Glutamatergic neuron (in vitro differentiated cells): ENCODE measurements at regions not wholly inside any gene's neighbourhood (a gene's known extent, or its start where the extent isn't known, plus 50 kb on each side); places are given as distances from the start of the nearest gene placed in this dataset.

ENCODE experiments used
- DNase-seq: peaks from one replicate; pipeline ENCODE4 v3.0.0; 2022
- H3K27ac Mint-ChIP-seq: one replicate; pipeline ENCODE4 v1.8.0; 2020; ENCODE audit warnings: mild to moderate bottlenecking, mixed read lengths, inconsistent platforms; ENCODE audit not compliant: unreplicated experiment
- H3K27me3 Mint-ChIP-seq: one replicate; pipeline ENCODE4 v1.8.0; 2020; ENCODE audit warnings: mild to moderate bottlenecking, moderate library complexity, mixed read lengths, inconsistent platforms; ENCODE audit not compliant: unreplicated experiment
- H3K36me3 Mint-ChIP-seq: one replicate; pipeline ENCODE4 v1.8.0; 2020; ENCODE audit warnings: mild to moderate bottlenecking, mixed read lengths, inconsistent platforms; ENCODE audit not compliant: unreplicated experiment
- H3K4me1 Mint-ChIP-seq: one replicate; pipeline ENCODE4 v1.8.0; 2020; ENCODE audit warnings: mild to moderate bottlenecking, low read depth, mixed read lengths, inconsistent platforms; ENCODE audit not compliant: unreplicated experiment
- H3K4me3 Mint-ChIP-seq: one replicate; pipeline ENCODE4 v1.8.0; 2020; ENCODE audit warnings: mild to moderate bottlenecking, mixed read lengths, inconsistent platforms; ENCODE audit not compliant: unreplicated experiment
- H3K9me3 Mint-ChIP-seq: one replicate; pipeline ENCODE4 v1.8.0; 2020; ENCODE audit warnings: mild to moderate bottlenecking, moderate library complexity, mixed read lengths, inconsistent platforms; ENCODE audit not compliant: unreplicated experiment
- CTCF ChIP-seq: fragments of 200-600 bp; sonication (generic); IDR thresholded peaks from one replicate; pipeline ENCODE4 v1.5.0; 2021; ENCODE audit not compliant: partially characterized antibody, unreplicated experiment

GRCh38 chr11:70790671-70791300 is 392.5 kb downstream of the CTTN start:
- no peak for TF ChIP-seq CTCF
- Mint-ChIP-seq H3K9me3 (peaks cover 9% of the 10 kb centered on the region), H3K27me3 (peaks cover 1% of the 10 kb centered on the region), H3K4me1 (no peaks in the 10 kb centered on the region), H3K4me3 (no peak overlapping the region), H3K27ac (no peak overlapping the region), H3K36me3 (peaks cover 14% of the 10 kb centered on the region)
- no peak for DNase-seq

- TF ChIP-seq CTCF: no peak
- Mint-ChIP-seq H3K27me3 (peaks cover 6% of the 10 kb centered on the region), H3K4me3 (no peak overlapping the region), H3K9me3 (peaks cover 10% of the 10 kb centered on the region), H3K4me1 (no peaks in the 10 kb centered on the region), H3K27ac (no peak overlapping the region), H3K36me3 (peaks cover 29% of the 10 kb centered on the region)
- DNase-seq: no peak
Observed at GRCh38 chr11:70796648-70797227, 398.4 kb downstream of the CTTN start.

GRCh38 chr11:70798296-70798695 is 400.0 kb downstream of the CTTN start:
- Mint-ChIP-seq H3K36me3 (peaks cover 25% of the 10 kb centered on the region), H3K27ac (no peak overlapping the region)
- no peak for DNase-seq

GRCh38 chr11:70799386-70799785 is 401.1 kb downstream of the CTTN start:
- Mint-ChIP-seq H3K36me3 (peaks cover 23% of the 10 kb centered on the region), H3K27me3 (peaks cover 6% of the 10 kb centered on the region), H3K27ac (no peak overlapping the region), H3K4me3 (no peak overlapping the region), H3K4me1 (no peaks in the 10 kb centered on the region), H3K9me3 (peaks cover 7% of the 10 kb centered on the region)
- no peak for TF ChIP-seq CTCF
- no peak for DNase-seq

More at GRCh38 chr11:70798296-70798695, 400.0 kb downstream of the CTTN start:
- Mint-ChIP-seq H3K9me3 (peaks cover 7% of the 10 kb centered on the region), H3K4me1 (no peaks in the 10 kb centered on the region), H3K27me3 (peaks cover 6% of the 10 kb centered on the region), H3K4me3 (no peak overlapping the region)
- no peak for TF ChIP-seq CTCF

GRCh38 chr11:70802185-70802584 is 403.9 kb downstream of the CTTN start:
- Mint-ChIP-seq H3K27ac (no peak overlapping the region), H3K36me3 (peaks cover 18% of the 10 kb centered on the region), H3K4me3 (no peak overlapping the region), H3K27me3 (peaks cover 7% of the 10 kb centered on the region), H3K9me3 (peaks cover 2% of the 10 kb centered on the region), H3K4me1 (no peaks in the 10 kb centered on the region)
- DNase-seq: no peak
- no peak for TF ChIP-seq CTCF
